Gastroesophageal sphincter (tissue), 3 donors: ENCODE measurements at regions not wholly inside any gene's neighbourhood (a gene's known extent, or its start where the extent isn't known, plus 50 kb on each side); places are given as distances from the start of the nearest gene placed in this dataset.

Experiments
- EP300 ChIP-seq: sonication (generic); formaldehyde crosslinking; IDR thresholded peaks from one replicate; pipeline ENCODE4 v1.6.1; 2017; ENCODE audit warnings: antibody characterized with exemption, mild to moderate bottlenecking
- POLR2A ChIP-seq, 2 donors: fragments of 450-650 bp; IDR thresholded peaks; one replicate each; pipeline ENCODE4 v1.6.1; 2017; ENCODE audit warnings: antibody characterized with exemption in 2 of 2, mild to moderate bottlenecking in 2 of 2, moderate library complexity in 1 of 2
- POLR2AphosphoS5 ChIP-seq: sonication (generic); formaldehyde crosslinking; IDR thresholded peaks from one replicate; pipeline ENCODE4 v1.6.1; 2017; ENCODE audit warnings: antibody characterized with exemption
- TF ChIP-seq, protein P1 (sequence below), 4 experiments: fragments of 200-600 bp in 2 of 4; fragments of 450-650 bp in 2 of 4; sonication (generic) in 1 of 4; IDR thresholded peaks; one replicate each; pipeline ENCODE4 v1.5.1; 2017 to 2019; ENCODE audit warnings: antibody characterized with exemption in 4 of 4, mild to moderate bottlenecking in 2 of 4, moderate library complexity in 2 of 4

DNA sequence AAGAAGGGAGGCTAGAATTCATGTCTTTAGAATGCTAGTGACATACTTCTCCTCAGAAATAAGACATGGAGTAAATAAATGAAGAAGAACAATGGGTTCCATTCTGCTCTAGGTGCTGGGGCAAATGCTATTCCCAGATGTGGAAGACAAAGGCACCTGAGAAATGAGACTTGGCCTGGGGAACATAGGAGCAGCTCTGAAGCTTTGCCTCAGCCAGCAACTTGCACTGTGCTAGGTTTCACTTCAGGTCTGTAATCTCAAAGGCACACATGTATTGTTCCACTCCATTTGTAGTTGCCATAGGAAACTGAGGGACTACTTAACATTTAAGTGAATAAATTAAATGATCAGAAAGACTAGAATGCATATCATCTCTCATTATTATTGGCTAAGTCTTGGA lies 538.9 kb upstream of the REG3G start:
- TF ChIP-seq, protein P1, sequence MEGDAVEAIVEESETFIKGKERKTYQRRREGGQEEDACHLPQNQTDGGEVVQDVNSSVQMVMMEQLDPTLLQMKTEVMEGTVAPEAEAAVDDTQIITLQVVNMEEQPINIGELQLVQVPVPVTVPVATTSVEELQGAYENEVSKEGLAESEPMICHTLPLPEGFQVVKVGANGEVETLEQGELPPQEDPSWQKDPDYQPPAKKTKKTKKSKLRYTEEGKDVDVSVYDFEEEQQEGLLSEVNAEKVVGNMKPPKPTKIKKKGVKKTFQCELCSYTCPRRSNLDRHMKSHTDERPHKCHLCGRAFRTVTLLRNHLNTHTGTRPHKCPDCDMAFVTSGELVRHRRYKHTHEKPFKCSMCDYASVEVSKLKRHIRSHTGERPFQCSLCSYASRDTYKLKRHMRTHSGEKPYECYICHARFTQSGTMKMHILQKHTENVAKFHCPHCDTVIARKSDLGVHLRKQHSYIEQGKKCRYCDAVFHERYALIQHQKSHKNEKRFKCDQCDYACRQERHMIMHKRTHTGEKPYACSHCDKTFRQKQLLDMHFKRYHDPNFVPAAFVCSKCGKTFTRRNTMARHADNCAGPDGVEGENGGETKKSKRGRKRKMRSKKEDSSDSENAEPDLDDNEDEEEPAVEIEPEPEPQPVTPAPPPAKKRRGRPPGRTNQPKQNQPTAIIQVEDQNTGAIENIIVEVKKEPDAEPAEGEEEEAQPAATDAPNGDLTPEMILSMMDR (IDR thresholded peaks at IDR 0.05), result no peak
- TF ChIP-seq POLR2AphosphoS5 (no peak), EP300 (no peak), POLR2A (IDR thresholded peaks at IDR 0.05) (no peak)
